ENCODE measurements at regions not wholly inside any gene's neighbourhood (a gene's known extent, or its start where the extent isn't known, plus 50 kb on each side); places are given as distances from the start of the nearest gene placed in this dataset.

DNA sequence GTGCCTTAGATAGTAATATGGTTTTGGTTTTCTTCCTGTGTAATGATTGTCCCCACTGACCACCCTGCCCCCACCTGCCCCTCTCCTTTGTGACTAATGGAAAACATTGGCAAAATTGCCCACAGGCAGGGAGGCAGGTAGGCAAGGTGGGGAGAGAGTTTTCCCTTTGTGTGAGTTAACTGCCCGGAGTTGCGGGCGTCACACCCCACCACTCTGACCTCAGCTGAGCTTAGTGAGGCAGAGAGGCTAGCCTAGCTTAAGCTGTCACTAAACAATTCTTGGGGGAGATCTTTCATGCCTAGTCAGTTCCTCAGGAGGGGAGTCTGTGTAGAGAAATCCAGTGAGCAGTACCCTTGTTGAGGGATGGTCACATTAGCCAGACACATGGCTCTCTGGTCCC, 245.3 kb downstream of the BCOR start:
- Histone ChIP-seq H3K27me3 (replicated peaks; ENCODE audit: control insufficient read depth, insufficient read depth, low read length) (no peaks in the 10 kb centered on the region), H3K9me3 (no peaks in the 10 kb centered on the region), H3K4me3 (ENCODE audit: low read depth, low read length) (no peak overlapping the region), H3K4me1 (0 out of 2 replicates have a peak, but pooled peaks cover 4% of the 10 kb centered on the region), H3K36me3 (ENCODE audit: control insufficient read depth, insufficient read depth, low read length) (no peaks in the 10 kb centered on the region)
- TF ChIP-seq, protein P1, sequence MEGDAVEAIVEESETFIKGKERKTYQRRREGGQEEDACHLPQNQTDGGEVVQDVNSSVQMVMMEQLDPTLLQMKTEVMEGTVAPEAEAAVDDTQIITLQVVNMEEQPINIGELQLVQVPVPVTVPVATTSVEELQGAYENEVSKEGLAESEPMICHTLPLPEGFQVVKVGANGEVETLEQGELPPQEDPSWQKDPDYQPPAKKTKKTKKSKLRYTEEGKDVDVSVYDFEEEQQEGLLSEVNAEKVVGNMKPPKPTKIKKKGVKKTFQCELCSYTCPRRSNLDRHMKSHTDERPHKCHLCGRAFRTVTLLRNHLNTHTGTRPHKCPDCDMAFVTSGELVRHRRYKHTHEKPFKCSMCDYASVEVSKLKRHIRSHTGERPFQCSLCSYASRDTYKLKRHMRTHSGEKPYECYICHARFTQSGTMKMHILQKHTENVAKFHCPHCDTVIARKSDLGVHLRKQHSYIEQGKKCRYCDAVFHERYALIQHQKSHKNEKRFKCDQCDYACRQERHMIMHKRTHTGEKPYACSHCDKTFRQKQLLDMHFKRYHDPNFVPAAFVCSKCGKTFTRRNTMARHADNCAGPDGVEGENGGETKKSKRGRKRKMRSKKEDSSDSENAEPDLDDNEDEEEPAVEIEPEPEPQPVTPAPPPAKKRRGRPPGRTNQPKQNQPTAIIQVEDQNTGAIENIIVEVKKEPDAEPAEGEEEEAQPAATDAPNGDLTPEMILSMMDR (IDR thresholded peaks at IDR 0.05; ENCODE audit: insufficient read depth in 1 of 2, low read depth in 1 of 2, low read length in 1 of 2, severe bottlenecking in 1 of 2, unreplicated experiment in 1 of 2), result no peak
- no peak for DNase-seq
- BruUV-seq (replicated peaks), result no TSS peak
- CTCF ChIA-PET, result no interaction called here
- H3K4me3 Mint-ChIP-seq (ENCODE audit: unreplicated experiment), result no peak overlapping the region
- intact Hi-C loops (cut with micrococcal nuclease; ENCODE audit: unreplicated experiment), result no loop called here
- no peaks in the 10 kb centered on the region for H3K9me3 Mint-ChIP-seq (ENCODE audit: unreplicated experiment)
- no peak overlapping the region for H3K27ac Mint-ChIP-seq (ENCODE audit: unreplicated experiment)
- H3K36me3 Mint-ChIP-seq (ENCODE audit: insufficient read depth, unreplicated experiment), result no peaks in the 10 kb centered on the region
- H3K27me3 Mint-ChIP-seq (ENCODE audit: insufficient read depth, unreplicated experiment), result no peaks in the 10 kb centered on the region
- POLR2A ChIA-PET, result no interaction called here
- H3K4me1 Mint-ChIP-seq (ENCODE audit: low read depth, unreplicated experiment), result peaks cover 15% of the 10 kb centered on the region

DNA sequence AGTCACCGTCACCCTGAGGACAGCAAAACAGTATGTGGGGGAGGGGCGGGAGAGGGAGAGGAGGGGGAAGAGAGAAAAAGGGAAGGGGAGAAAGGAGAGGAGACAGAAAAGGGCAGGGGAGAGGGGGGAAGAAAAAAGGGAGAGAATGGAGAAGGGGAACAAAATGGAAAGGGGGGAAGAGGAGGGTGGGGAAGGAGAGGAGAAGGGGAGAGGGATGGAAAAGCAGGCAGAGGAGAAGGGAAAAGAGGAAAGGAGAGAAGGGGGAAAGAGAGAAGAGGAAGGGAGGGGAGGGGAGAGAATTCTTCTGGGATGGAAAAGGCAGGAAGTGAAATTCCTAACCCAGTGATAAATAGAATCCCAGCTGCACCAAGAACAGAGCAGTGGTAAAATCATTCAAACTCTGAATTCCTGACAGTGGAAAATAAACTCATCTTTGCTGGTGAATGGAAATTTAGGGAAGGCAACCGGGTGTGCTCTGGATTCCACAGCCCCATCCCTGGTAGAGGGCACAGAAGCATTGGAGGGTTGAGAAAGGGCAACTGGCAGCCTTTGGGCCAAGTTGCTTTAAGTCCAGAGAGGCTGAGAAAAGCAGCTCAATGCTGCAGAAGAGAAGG, 244.2 kb downstream of the BCOR start:
- Histone ChIP-seq H3K36me3 (ENCODE audit: control insufficient read depth, insufficient read depth, low read length) (no peaks in the 10 kb centered on the region), H3K4me1 (0 out of 2 replicates have a peak, but pooled peaks cover 4% of the 10 kb centered on the region), H3K4me3 (ENCODE audit: low read depth, low read length) (no peak overlapping the region), H3K27me3 (replicated peaks; ENCODE audit: control insufficient read depth, insufficient read depth, low read length) (no peaks in the 10 kb centered on the region), H3K9me3 (no peaks in the 10 kb centered on the region)
- H3K9me3 Mint-ChIP-seq (ENCODE audit: unreplicated experiment), result no peaks in the 10 kb centered on the region
- H3K27ac Mint-ChIP-seq (ENCODE audit: unreplicated experiment), result no peak overlapping the region
- POLR2A ChIA-PET, result no interaction called here
- no peak overlapping the region for H3K4me3 Mint-ChIP-seq (ENCODE audit: unreplicated experiment)
- TF ChIP-seq, protein P1 (IDR thresholded peaks at IDR 0.05; ENCODE audit: insufficient read depth in 1 of 2, low read depth in 1 of 2, low read length in 1 of 2, severe bottlenecking in 1 of 2, unreplicated experiment in 1 of 2), result no peak
- CTCF ChIA-PET, result no interaction called here
- H3K36me3 Mint-ChIP-seq (ENCODE audit: insufficient read depth, unreplicated experiment), result no peaks in the 10 kb centered on the region
- DNase-seq, result no peak
- peaks cover 15% of the 10 kb centered on the region for H3K4me1 Mint-ChIP-seq (ENCODE audit: low read depth, unreplicated experiment)
- intact Hi-C loops (cut with micrococcal nuclease; ENCODE audit: unreplicated experiment), result no loop called here
- no TSS peak for BruUV-seq (replicated peaks)
- H3K27me3 Mint-ChIP-seq (ENCODE audit: insufficient read depth, unreplicated experiment), result no peaks in the 10 kb centered on the region

DNA sequence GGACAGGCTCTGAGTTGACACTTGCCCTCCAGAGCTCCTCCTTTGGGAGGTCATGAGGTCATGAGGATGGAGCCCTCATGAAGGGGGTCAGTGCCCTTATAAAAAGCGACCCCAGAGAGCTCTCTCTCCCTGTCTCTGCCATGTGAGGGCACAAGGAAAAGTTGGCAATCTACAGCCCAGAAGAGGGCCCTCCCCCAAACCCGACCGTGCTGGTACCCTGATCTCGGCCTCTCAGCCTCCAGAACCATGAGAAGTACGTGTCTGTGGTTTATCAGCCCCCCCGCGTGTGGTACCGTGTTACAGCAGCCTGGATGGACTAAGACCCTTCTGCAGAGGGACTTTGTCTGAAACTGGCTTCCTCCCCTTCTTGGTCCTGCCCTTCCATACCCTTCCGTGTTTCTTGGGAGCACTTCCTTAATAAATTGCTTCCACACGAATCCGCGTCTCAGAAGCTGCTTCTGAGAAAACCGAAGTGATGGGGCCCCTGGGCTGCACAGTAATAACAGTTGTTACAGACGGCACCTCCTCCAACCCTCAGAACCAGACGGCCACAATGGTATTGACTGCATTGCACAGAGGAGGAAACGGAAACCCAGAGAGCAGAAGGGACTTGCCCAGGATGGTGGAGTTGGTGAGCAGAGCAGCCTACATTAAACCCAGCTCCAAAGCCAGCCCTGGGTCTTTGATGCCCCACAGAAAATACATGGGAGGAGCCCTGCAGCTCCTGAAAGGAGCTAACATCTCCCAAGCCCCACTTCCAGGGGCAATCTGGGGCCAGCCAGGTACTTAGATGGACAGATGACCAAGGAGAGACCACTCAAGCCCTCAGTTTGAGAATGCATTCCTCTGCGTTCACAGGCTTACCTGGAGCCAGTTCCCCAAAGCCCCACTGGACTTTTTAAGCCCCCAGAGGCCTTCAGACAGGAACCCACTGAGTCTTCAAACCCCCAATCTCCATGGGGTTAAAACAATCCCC, 242.7 kb downstream of the BCOR start:
- ChIA-PET POLR2A (no interaction called here), CTCF (no interaction called here)
- Mint-ChIP-seq H3K4me3 (ENCODE audit: unreplicated experiment) (no peak overlapping the region), H3K27me3 (ENCODE audit: insufficient read depth, unreplicated experiment) (no peaks in the 10 kb centered on the region), H3K4me1 (ENCODE audit: low read depth, unreplicated experiment) (peaks cover 10% of the 10 kb centered on the region), H3K9me3 (ENCODE audit: unreplicated experiment) (no peaks in the 10 kb centered on the region), H3K36me3 (ENCODE audit: insufficient read depth, unreplicated experiment) (no peaks in the 10 kb centered on the region), H3K27ac (ENCODE audit: unreplicated experiment) (no peak overlapping the region)
- no peaks in the 10 kb centered on the region for H3K27me3 ChIP-seq (replicated peaks; ENCODE audit: control insufficient read depth, insufficient read depth, low read length)
- H3K4me3 ChIP-seq (ENCODE audit: low read depth, low read length), result no peak overlapping the region
- no TSS peak for BruUV-seq (replicated peaks)
- no peaks in the 10 kb centered on the region for H3K36me3 ChIP-seq (ENCODE audit: control insufficient read depth, insufficient read depth, low read length)
- H3K9me3 ChIP-seq, result no peaks in the 10 kb centered on the region
- intact Hi-C loops (cut with micrococcal nuclease; ENCODE audit: unreplicated experiment), result no loop called here
- TF ChIP-seq, protein P1 (IDR thresholded peaks at IDR 0.05; ENCODE audit: insufficient read depth in 1 of 2, low read depth in 1 of 2, low read length in 1 of 2, severe bottlenecking in 1 of 2, unreplicated experiment in 1 of 2), result no peak
- 0 out of 2 replicates have a peak, but pooled peaks cover 3% of the 10 kb centered on the region for H3K4me1 ChIP-seq
- no peak for DNase-seq

All from Caco-2 (cell line).